ENCODE measurements at regions not wholly inside any gene's neighbourhood (a gene's known extent, or its start where the extent isn't known, plus 50 kb on each side); places are given as distances from the start of the nearest gene placed in this dataset.

DNA sequence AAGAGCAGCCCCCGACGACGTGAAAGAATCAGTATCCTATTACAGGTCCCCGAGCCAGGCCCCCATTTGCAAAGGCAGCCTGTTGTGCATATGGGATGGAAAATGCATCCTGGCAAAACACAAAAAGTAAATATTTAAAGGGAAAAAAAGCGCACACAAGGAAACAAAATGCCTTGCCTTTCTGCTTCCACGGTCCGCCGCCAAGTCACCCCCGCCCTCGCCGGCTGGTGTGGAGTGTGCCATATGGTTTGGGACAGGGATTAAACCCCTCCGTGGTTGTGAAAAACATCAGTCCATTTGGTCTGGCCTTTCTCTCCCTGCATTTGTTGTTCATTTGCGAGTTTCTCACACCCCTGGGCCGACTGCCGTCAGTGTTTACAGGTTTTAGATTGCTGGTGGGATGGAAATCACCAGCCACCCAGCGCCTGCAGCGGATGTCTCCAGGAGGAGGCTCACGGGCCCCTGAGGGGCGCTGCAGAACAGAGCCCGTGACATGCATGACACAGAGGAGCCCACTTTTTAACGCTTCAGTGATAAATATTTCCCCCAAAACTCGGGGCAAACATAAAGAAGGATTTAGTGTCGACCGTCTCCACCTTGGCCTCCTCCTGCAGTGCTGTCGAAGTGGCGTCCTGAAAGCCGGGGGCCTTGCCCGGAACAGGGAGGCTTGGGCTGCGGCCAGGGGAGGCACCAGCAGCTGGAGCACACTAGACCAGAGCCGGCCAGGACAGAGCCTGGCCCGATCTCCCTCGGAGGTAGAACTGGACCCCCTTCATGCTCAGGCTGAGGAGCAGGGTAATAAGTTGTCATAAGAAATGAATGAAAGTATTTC is 161.5 kb downstream of the HSD17B3 start:
- TF ChIP-seq, protein P1, sequence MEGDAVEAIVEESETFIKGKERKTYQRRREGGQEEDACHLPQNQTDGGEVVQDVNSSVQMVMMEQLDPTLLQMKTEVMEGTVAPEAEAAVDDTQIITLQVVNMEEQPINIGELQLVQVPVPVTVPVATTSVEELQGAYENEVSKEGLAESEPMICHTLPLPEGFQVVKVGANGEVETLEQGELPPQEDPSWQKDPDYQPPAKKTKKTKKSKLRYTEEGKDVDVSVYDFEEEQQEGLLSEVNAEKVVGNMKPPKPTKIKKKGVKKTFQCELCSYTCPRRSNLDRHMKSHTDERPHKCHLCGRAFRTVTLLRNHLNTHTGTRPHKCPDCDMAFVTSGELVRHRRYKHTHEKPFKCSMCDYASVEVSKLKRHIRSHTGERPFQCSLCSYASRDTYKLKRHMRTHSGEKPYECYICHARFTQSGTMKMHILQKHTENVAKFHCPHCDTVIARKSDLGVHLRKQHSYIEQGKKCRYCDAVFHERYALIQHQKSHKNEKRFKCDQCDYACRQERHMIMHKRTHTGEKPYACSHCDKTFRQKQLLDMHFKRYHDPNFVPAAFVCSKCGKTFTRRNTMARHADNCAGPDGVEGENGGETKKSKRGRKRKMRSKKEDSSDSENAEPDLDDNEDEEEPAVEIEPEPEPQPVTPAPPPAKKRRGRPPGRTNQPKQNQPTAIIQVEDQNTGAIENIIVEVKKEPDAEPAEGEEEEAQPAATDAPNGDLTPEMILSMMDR (conservative IDR thresholded peaks at IDR 0.05 in 1 of 2, IDR thresholded peaks at IDR 0.05 in 1 of 2; ENCODE audit: low read depth in 1 of 2, low read length in 2 of 2): no peak
- no peak for TF ChIP-seq EZH2 (IDR thresholded peaks at IDR 0.05; ENCODE audit: low read length, missing control alignments)
